A673 (cell line): ENCODE measurements at regions not wholly inside any gene's neighbourhood (a gene's known extent, or its start where the extent isn't known, plus 50 kb on each side); places are given as distances from the start of the nearest gene placed in this dataset.
A peak's percentile ranks its signal among the peaks of the same experiment; 100 is the strongest.

Experiments used
- BruUV-seq: library from RNA; stranded (reverse); fragments of 400-500 nt; replicated peaks from 2 replicates; lab custom pipeline; 2021; lab: Mats Ljungman, UMichigan
- CTCF ChIA-PET: fragments of 300-600 bp; sonication (Branson Sonifier 250); formaldehyde crosslinking; loops from one replicate; lab custom pipeline; 2022; ENCODE audit warnings: antibody characterized with exemption; lab: Charles Lee
- POLR2A ChIA-PET: fragments of 300-600 bp; sonication (Branson Sonifier 250); formaldehyde crosslinking; loops from one replicate; lab custom pipeline; 2022; ENCODE audit warnings: antibody characterized with exemption; ENCODE audit not compliant: low non-redundant PET; lab: Charles Lee
- DNase-seq: peaks from one replicate; pipeline ENCODE4 v3.0.0-alpha.2; 2015; ENCODE audit warnings: low spot score
- H3K27ac ChIP-seq: fragments of 200-600 bp; sonication (generic); 2 replicates; pipeline ENCODE4 v1.5.1; 2016; ENCODE audit warnings: mixed run types, low read depth, mild to moderate bottlenecking, mixed read lengths, antibody characterized with exemption, low read length; ENCODE audit not compliant: poor library complexity, severe bottlenecking
- H3K27me3 ChIP-seq: fragments of 200-600 bp; sonication (generic); replicated peaks from 2 replicates; pipeline ENCODE4 v1.6.1; 2017; ENCODE audit warnings: mixed run types, low read depth, mild to moderate bottlenecking, mixed read lengths, antibody characterized with exemption, low read length; ENCODE audit not compliant: insufficient read depth, poor library complexity
- H3K36me3 ChIP-seq: fragments of 200-600 bp; sonication (generic); 2 replicates; pipeline ENCODE4 v1.6.1; 2016; ENCODE audit warnings: mixed run types, mild to moderate bottlenecking, mixed read lengths, antibody characterized with exemption, low read length; ENCODE audit not compliant: insufficient read depth, poor library complexity, severe bottlenecking
- H3K4me1 ChIP-seq: fragments of 200-600 bp; sonication (generic); 2 replicates; pipeline ENCODE4 v1.6.1; 2017; ENCODE audit warnings: mixed run types, mild to moderate bottlenecking, mixed read lengths, antibody characterized with exemption, low read length; ENCODE audit not compliant: insufficient read depth, poor library complexity, severe bottlenecking
- H3K4me3 ChIP-seq: fragments of 200-600 bp; sonication (generic); 2 replicates; pipeline ENCODE4 v1.5.1; 2016; ENCODE audit warnings: low read depth, mixed run types, mild to moderate bottlenecking, mixed read lengths, low read length; ENCODE audit not compliant: poor library complexity, severe bottlenecking
- H3K9me3 ChIP-seq: fragments of 200-600 bp; sonication (generic); 2 replicates; pipeline ENCODE4 v1.6.1; 2016; ENCODE audit warnings: mixed run types, low read depth, mild to moderate bottlenecking, mixed read lengths, antibody characterized with exemption, low read length; ENCODE audit not compliant: poor library complexity, severe bottlenecking
- EZH2 ChIP-seq: fragments of 200-600 bp; sonication (generic); IDR thresholded peaks from 2 replicates; pipeline ENCODE4 v1.6.1; 2017; ENCODE audit warnings: borderline replicate concordance, low read depth, mild to moderate bottlenecking, mixed read lengths, antibody characterized with exemption, low read length; ENCODE audit not compliant: poor library complexity, severe bottlenecking
- intact Hi-C: fragments of 100-400 bp; cut with micrococcal nuclease; formaldehyde crosslinking; loops from one replicate; pipeline ENCODE4 v1.10.0; 2022; ENCODE audit not compliant: unreplicated experiment
- TF ChIP-seq, protein P1 (sequence below): fragments of 300-800, 200-600 bp; sonication (generic); conservative IDR thresholded peaks from 2 replicates; pipeline ENCODE4 v1.5.1; 2017; ENCODE audit warnings: low read depth, mild to moderate bottlenecking, antibody characterized with exemption, low read length, moderate library complexity, mixed read lengths

DNA sequence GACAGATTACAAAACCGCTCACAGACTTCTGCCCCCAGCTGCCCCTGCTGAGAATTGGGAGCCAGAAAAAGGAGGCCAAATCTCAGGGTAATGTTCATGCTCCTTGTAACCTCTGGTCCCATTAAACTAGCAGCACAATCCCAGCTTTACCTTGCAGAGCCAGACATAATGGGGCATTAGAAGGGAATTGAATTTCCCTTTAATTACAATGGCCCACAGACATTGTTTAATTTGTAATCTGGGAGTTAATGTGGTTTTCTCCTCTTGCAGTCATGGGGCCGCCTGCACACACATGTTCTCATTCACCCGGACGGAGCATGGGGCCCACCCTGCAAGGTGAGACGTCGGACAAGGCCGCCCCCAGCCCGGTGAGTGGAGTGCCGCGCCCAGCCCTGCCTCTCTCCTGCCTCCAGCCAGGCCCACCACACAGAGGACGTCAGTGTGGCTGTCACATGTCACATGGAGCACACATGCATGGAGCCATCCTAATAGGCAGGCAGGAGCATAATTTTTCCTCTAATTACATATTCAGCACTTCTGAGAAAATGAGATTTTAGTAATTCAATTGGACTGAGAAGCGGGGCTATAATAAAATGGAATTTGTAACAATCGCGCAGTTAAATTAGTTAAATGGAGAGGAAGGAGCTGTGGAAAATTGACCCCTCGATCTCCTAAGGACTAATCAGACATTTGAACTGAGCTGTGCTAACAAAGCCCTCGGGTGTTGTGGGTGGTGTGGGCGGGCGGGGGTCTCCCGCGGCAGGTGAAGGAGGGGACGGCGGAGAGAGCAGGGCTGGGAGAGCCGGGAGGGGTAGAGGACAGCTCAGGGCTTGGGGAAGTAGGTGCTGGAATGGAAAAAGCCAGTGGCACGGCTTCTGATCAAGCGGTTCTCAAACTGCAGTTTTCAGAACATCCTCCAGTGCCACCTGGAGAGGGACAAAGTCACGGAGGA, 87.7 kb downstream of the ENGASE start:
- Histone ChIP-seq H3K27me3 (peaks cover 77% of the 10 kb centered on the region), H3K36me3 (no peaks in the 10 kb centered on the region), H3K27ac (no peak overlapping the region), H3K9me3 (no peaks in the 10 kb centered on the region), H3K4me3 (no peak overlapping the region), H3K4me1 (no peaks in the 10 kb centered on the region)
- intact Hi-C loops: no loop called here
- TF ChIP-seq EZH2: no peak
- TF ChIP-seq, protein P1, sequence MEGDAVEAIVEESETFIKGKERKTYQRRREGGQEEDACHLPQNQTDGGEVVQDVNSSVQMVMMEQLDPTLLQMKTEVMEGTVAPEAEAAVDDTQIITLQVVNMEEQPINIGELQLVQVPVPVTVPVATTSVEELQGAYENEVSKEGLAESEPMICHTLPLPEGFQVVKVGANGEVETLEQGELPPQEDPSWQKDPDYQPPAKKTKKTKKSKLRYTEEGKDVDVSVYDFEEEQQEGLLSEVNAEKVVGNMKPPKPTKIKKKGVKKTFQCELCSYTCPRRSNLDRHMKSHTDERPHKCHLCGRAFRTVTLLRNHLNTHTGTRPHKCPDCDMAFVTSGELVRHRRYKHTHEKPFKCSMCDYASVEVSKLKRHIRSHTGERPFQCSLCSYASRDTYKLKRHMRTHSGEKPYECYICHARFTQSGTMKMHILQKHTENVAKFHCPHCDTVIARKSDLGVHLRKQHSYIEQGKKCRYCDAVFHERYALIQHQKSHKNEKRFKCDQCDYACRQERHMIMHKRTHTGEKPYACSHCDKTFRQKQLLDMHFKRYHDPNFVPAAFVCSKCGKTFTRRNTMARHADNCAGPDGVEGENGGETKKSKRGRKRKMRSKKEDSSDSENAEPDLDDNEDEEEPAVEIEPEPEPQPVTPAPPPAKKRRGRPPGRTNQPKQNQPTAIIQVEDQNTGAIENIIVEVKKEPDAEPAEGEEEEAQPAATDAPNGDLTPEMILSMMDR: no peak
- ChIA-PET CTCF (no interaction called here), POLR2A (no interaction called here)
- no TSS peak for BruUV-seq
- DNase-seq: no peak

DNA sequence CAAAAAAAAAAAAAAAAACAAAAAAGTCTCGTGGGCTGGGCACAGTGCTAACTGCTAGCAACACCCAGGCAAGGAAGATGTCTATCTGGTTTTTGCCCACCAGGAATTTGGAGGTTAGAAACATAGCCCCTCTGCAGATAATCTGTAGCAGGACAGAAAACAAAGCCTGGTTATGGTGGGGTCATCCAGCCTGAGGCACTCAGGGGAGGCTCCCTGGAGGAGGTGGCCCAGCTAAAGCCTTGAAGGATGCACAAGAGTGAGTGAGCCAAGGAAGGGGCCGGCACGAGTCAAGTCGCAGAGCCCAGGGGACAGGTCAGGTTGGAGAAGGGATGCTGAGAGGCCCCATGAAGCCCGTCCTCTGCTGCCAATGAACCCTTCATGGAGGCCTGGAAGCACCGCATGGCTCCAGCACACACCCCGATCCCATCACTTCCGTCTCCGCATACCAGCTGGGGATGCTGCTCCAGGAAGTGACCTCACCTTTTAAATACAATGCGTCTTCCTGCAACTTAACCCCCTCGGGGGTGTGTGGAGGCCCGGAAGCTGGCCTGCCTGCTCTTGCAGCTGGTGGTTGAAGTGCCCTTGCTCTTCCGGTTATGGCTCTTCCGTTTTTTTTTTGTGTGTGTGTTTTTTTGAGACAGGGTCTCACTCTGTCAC, 86.5 kb downstream of the ENGASE start:
- Histone ChIP-seq H3K9me3 (no peaks in the 10 kb centered on the region), H3K4me3 (no peak overlapping the region), H3K36me3 (no peaks in the 10 kb centered on the region), H3K27ac (no peak overlapping the region), H3K4me1 (no peaks in the 10 kb centered on the region), H3K27me3 (peaks cover 77% of the 10 kb centered on the region)
- ChIA-PET CTCF (no interaction called here), POLR2A (no interaction called here)
- BruUV-seq: no TSS peak
- DNase-seq: peak; percentile 63
- intact Hi-C loops: no loop called here
- TF ChIP-seq EZH2: no peak
- TF ChIP-seq, protein P1: no peak

DNA sequence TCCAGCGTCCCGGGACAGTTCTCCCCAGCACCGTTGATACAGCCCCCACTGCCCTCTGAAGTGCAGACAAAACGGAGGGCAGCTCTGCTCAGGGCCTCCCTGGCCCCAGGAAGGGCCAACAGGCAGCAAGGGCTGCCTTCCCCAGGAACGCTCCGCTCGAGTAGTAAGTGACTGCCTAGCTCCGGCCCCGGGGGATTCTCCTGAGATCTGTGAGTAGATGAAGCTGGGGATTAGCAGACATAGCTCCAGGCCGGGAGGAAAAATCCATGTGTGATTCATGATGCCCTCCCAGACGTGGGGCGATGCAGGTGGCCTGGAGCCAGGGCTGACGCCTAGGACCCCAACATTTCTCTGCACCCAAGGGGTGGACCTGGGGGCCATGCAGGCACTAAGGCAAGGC, 85.3 kb downstream of the ENGASE start:
- Histone ChIP-seq H3K4me3 (no peak overlapping the region), H3K9me3 (no peaks in the 10 kb centered on the region), H3K27me3 (peaks cover 77% of the 10 kb centered on the region), H3K36me3 (no peaks in the 10 kb centered on the region), H3K27ac (no peak overlapping the region), H3K4me1 (no peaks in the 10 kb centered on the region)
- TF ChIP-seq EZH2: no peak
- TF ChIP-seq, protein P1: no peak
- CTCF ChIA-PET: no interaction called here
- BruUV-seq: no TSS peak
- POLR2A ChIA-PET: no interaction called here
- no peak for DNase-seq
- intact Hi-C loops: no loop called here
